GM21367 (cell line): ENCODE measurements at regions not wholly inside any gene's neighbourhood (a gene's known extent, or its start where the extent isn't known, plus 50 kb on each side); places are given as distances from the start of the nearest gene placed in this dataset.

Source experiments
- ATAC-seq: cut with Tn5 transposase; IDR thresholded peaks from one replicate; pipeline ENCODE4 v1.9.1; 2021; ENCODE audit not compliant: unreplicated experiment

GRCh38 chr13:90352763-90353162 lies 994.7 kb upstream of the MIR17HG start:
- ATAC-seq, result no peak

GRCh38 chr13:90355162-90355751 lies 992.2 kb upstream of the MIR17HG start:
- no peak for ATAC-seq

- ATAC-seq, result no peak
Observed at GRCh38 chr13:90360785-90361184, 986.7 kb upstream of the MIR17HG start.

- ATAC-seq, result no peak
Observed at GRCh38 chr13:90362707-90363106, 984.8 kb upstream of the MIR17HG start.

- no peak for ATAC-seq
Observed at GRCh38 chr13:90365130-90365529, 982.4 kb upstream of the MIR17HG start.

- no peak for ATAC-seq
Observed at GRCh38 chr13:90374168-90374567, 973.3 kb upstream of the MIR17HG start.

- ATAC-seq, result no peak
Observed at GRCh38 chr13:90375851-90376250, 971.6 kb upstream of the MIR17HG start.

- ATAC-seq, result no peak
Observed at GRCh38 chr13:90382425-90382824, 965.1 kb upstream of the MIR17HG start.

GRCh38 chr13:90385781-90386489 lies 961.6 kb upstream of the MIR17HG start:
- ATAC-seq, result no peak

GRCh38 chr13:90388887-90389452 lies 958.5 kb upstream of the MIR17HG start:
- no peak for ATAC-seq

- no peak for ATAC-seq
Observed at GRCh38 chr13:90389537-90389936, 958.0 kb upstream of the MIR17HG start.

GRCh38 chr13:90393408-90393807 lies 954.1 kb upstream of the MIR17HG start:
- ATAC-seq, result no peak

- ATAC-seq, result no peak
Observed at GRCh38 chr13:90395348-90395747, 952.1 kb upstream of the MIR17HG start.

- no peak for ATAC-seq
Observed at GRCh38 chr13:90395846-90396245, 951.6 kb upstream of the MIR17HG start.

- ATAC-seq, result no peak
Observed at GRCh38 chr13:90396266-90396665, 951.2 kb upstream of the MIR17HG start.

GRCh38 chr13:90397503-90397902 lies 950.0 kb upstream of the MIR17HG start:
- no peak for ATAC-seq

- no peak for ATAC-seq
Observed at GRCh38 chr13:90400372-90400771, 947.1 kb upstream of the MIR17HG start.

- ATAC-seq, result no peak
Observed at GRCh38 chr13:90401150-90401549, 946.3 kb upstream of the MIR17HG start.

- ATAC-seq, result no peak
Observed at GRCh38 chr13:90402102-90402501, 945.4 kb upstream of the MIR17HG start.

- no peak for ATAC-seq
Observed at GRCh38 chr13:90402613-90403012, 944.9 kb upstream of the MIR17HG start.

- ATAC-seq, result no peak
Observed at GRCh38 chr13:90403330-90404082, 944.0 kb upstream of the MIR17HG start.

GRCh38 chr13:90405301-90405700 lies 942.2 kb upstream of the MIR17HG start:
- no peak for ATAC-seq
